ENCODE measurements at regions not wholly inside any gene's neighbourhood (a gene's known extent, or its start where the extent isn't known, plus 50 kb on each side); places are given as distances from the start of the nearest gene placed in this dataset.

- no peak for TF ChIP-seq EP300 (IDR thresholded peaks at IDR 0.05; ENCODE audit: low read depth)
- TF ChIP-seq POLR2A (IDR thresholded peaks at IDR 0.05) = no peak
- TF ChIP-seq POLR2AphosphoS5 (IDR thresholded peaks at IDR 0.05) = no peak
- no peak for TF ChIP-seq CTCF (IDR thresholded peaks at IDR 0.05)
- in situ Hi-C loops (cut with MboI; ENCODE audit: low pct_ligation_motif_present in 1 of 4, low pct_unique_long_range_greater_than_20kb in 1 of 4, low sequenced_read_pairs in 3 of 4) = no loop called here
- WGBS, 2 donors (ENCODE audit: low coverage in 1 of 2) = 59 to 86% methylated on average over 1 to 2 of the region's 2 CpGs
Measured at GRCh38 chr1:88357729-88358128, 326.3 kb upstream of the PKN2 start.

GRCh38 chr1:88371436-88372023 lies 312.5 kb upstream of the PKN2 start:
- no peaks in the 10 kb centered on the region for H3K36me3 ChIP-seq
- no peaks in the 10 kb centered on the region for H3K9me3 ChIP-seq
- in situ Hi-C loops (cut with MboI; ENCODE audit: low pct_ligation_motif_present in 1 of 4, low pct_unique_long_range_greater_than_20kb in 1 of 4, low sequenced_read_pairs in 3 of 4) (no loop called here), intact Hi-C loops (cut with DNase I; ENCODE audit: low total_unique reads) (no loop called here)
- TF ChIP-seq POLR2AphosphoS5 (IDR thresholded peaks at IDR 0.05) (no peak), CTCF (IDR thresholded peaks at IDR 0.05) (no peak), EP300 (IDR thresholded peaks at IDR 0.05; ENCODE audit: low read depth) (no peak), POLR2A (IDR thresholded peaks at IDR 0.05) (no peak)
- DNase-seq = no peak
- no peaks in the 10 kb centered on the region for H3K27me3 ChIP-seq
- H3K4me3 ChIP-seq = no peak overlapping the region
- H3K4me1 ChIP-seq = no peaks in the 10 kb centered on the region
- 84 to 89% methylated on average over 4 of the region's 4 CpGs for WGBS, 2 donors (ENCODE audit: low coverage in 1 of 2)
- no peak overlapping the region for H3K27ac ChIP-seq

More at GRCh38 chr1:88357729-88358128, 326.3 kb upstream of the PKN2 start:
- intact Hi-C loops (cut with DNase I; ENCODE audit: low total_unique reads) = no loop called here
- Histone ChIP-seq H3K4me3 (no peak overlapping the region), H3K36me3 (no peaks in the 10 kb centered on the region), H3K27me3 (no peaks in the 10 kb centered on the region), H3K9me3 (no peaks in the 10 kb centered on the region), H3K4me1 (no peaks in the 10 kb centered on the region), H3K27ac (no peak overlapping the region)
- DNase-seq = no peak

GRCh38 chr1:88375977-88376376 lies 308.1 kb upstream of the PKN2 start:
- intact Hi-C loops (cut with DNase I; ENCODE audit: low total_unique reads) = no loop called here
- Histone ChIP-seq H3K36me3 (no peaks in the 10 kb centered on the region), H3K27me3 (no peaks in the 10 kb centered on the region), H3K9me3 (no peaks in the 10 kb centered on the region), H3K4me1 (no peaks in the 10 kb centered on the region), H3K27ac (no peak overlapping the region), H3K4me3 (no peak overlapping the region)
- TF ChIP-seq CTCF (IDR thresholded peaks at IDR 0.05) = no peak
- TF ChIP-seq POLR2AphosphoS5 (IDR thresholded peaks at IDR 0.05) = no peak
- no peak for TF ChIP-seq EP300 (IDR thresholded peaks at IDR 0.05; ENCODE audit: low read depth)
- no peak for TF ChIP-seq POLR2A (IDR thresholded peaks at IDR 0.05)
- 30 to 44% methylated on average over 1 of the region's 1 CpG for WGBS, 2 donors (ENCODE audit: low coverage in 1 of 2)
- DNase-seq = no peak
- in situ Hi-C loops (cut with MboI; ENCODE audit: low pct_ligation_motif_present in 1 of 4, low pct_unique_long_range_greater_than_20kb in 1 of 4, low sequenced_read_pairs in 3 of 4) = no loop called here

GRCh38 chr1:88376421-88376820 lies 307.7 kb upstream of the PKN2 start:
- TF ChIP-seq POLR2AphosphoS5 (IDR thresholded peaks at IDR 0.05) (no peak), CTCF (IDR thresholded peaks at IDR 0.05) (no peak), POLR2A (IDR thresholded peaks at IDR 0.05) (no peak), EP300 (IDR thresholded peaks at IDR 0.05; ENCODE audit: low read depth) (no peak)
- in situ Hi-C loops (cut with MboI; ENCODE audit: low pct_ligation_motif_present in 1 of 4, low pct_unique_long_range_greater_than_20kb in 1 of 4, low sequenced_read_pairs in 3 of 4) = no loop called here
- Histone ChIP-seq H3K4me1 (no peaks in the 10 kb centered on the region), H3K9me3 (no peaks in the 10 kb centered on the region), H3K27me3 (no peaks in the 10 kb centered on the region), H3K36me3 (no peaks in the 10 kb centered on the region), H3K4me3 (no peak overlapping the region), H3K27ac (no peak overlapping the region)
- DNase-seq = no peak
- intact Hi-C loops (cut with DNase I; ENCODE audit: low total_unique reads) = no loop called here
